HS-5 (cell line): ENCODE measurements at regions not wholly inside any gene's neighbourhood (a gene's known extent, or its start where the extent isn't known, plus 50 kb on each side); places are given as distances from the start of the nearest gene placed in this dataset.

Experiments
- DNase-seq: peaks from one replicate; pipeline ENCODE4 v3.0.0-alpha.2; 2012; ENCODE audit warnings: low read depth

GRCh38 chr18:67586101-67586500 is 69.6 kb upstream of the DSEL start:
- no peak for DNase-seq

- no peak for DNase-seq
Measured at GRCh38 chr18:67583621-67584020, 67.1 kb upstream of the DSEL start.

- DNase-seq = no peak
Measured at GRCh38 chr18:67582488-67582887, 66.0 kb upstream of the DSEL start.

- DNase-seq = no peak
Measured at GRCh38 chr18:67581178-67581577, 64.7 kb upstream of the DSEL start.

- DNase-seq = no peak
Measured at GRCh38 chr18:67577386-67577785, 60.9 kb upstream of the DSEL start.

- no peak for DNase-seq
Measured at GRCh38 chr18:67574749-67575148, 58.2 kb upstream of the DSEL start.

GRCh38 chr18:67568166-67568565 is 51.6 kb upstream of the DSEL start:
- DNase-seq = no peak
